ENCODE measurements at regions not wholly inside any gene's neighbourhood (a gene's known extent, or its start where the extent isn't known, plus 50 kb on each side); places are given as distances from the start of the nearest gene placed in this dataset.

- no peak overlapping the region for H2BK5ac ChIP-seq (ENCODE audit: low read length)
- H3K9ac ChIP-seq (ENCODE audit: low read length), result no peak overlapping the region
- H3K56ac ChIP-seq (ENCODE audit: low read length), result no peak overlapping the region
- no peak overlapping the region for H3K27ac ChIP-seq (ENCODE audit: low read depth, low read length)
- WGBS (ENCODE audit: extremely low coverage, insufficient coverage, low lambda C conversion rate), result no CpG with 5 or more reads among the region's 2 CpGs
- no peak overlapping the region for H2BK120ac ChIP-seq (ENCODE audit: low read depth, low read length)
- no peak for DNase-seq
- no peaks in the 10 kb centered on the region for H3K4me1 ChIP-seq (ENCODE audit: control insufficient read depth, low read depth, low read length)
- H2BK15ac ChIP-seq (replicated peaks; ENCODE audit: low read depth), result no peak overlapping the region
- no peak overlapping the region for H3K18ac ChIP-seq (ENCODE audit: low read length)
- H2AK5ac ChIP-seq (ENCODE audit: low read length), result no peak overlapping the region
- H3K4me3 ChIP-seq (ENCODE audit: low read length), result no peak overlapping the region
- H3K23ac ChIP-seq (ENCODE audit: low read length), result no peak overlapping the region
- H3K79me2 ChIP-seq (ENCODE audit: control insufficient read depth, insufficient read depth, low read length), result no peaks in the 10 kb centered on the region
- no peaks in the 10 kb centered on the region for H3K27me3 ChIP-seq (ENCODE audit: insufficient read depth, low read length, poor library complexity)
- no peaks in the 10 kb centered on the region for H3K36me3 ChIP-seq (ENCODE audit: control insufficient read depth, insufficient read depth, low read length)
- H4K5ac ChIP-seq (ENCODE audit: low read length), result no peak overlapping the region
- H3K4ac ChIP-seq (ENCODE audit: low read depth, low read length), result no peak overlapping the region
- H3K4me2 ChIP-seq (ENCODE audit: low read length), result no peak overlapping the region
- H3K79me1 ChIP-seq (ENCODE audit: low read length), result no peaks in the 10 kb centered on the region
- H4K8ac ChIP-seq (ENCODE audit: low read depth, low read length), result no peak overlapping the region
Observed at GRCh38 chr12:89875225-89875624, 166.6 kb upstream of the ATP2B1 start.

- Histone ChIP-seq H3K23ac (ENCODE audit: low read length) (no peak overlapping the region), H3K4me1 (ENCODE audit: control insufficient read depth, low read depth, low read length) (no peaks in the 10 kb centered on the region), H3K79me1 (ENCODE audit: low read length) (no peaks in the 10 kb centered on the region), H3K4ac (ENCODE audit: low read depth, low read length) (no peak overlapping the region), H3K79me2 (ENCODE audit: control insufficient read depth, insufficient read depth, low read length) (no peaks in the 10 kb centered on the region), H3K18ac (ENCODE audit: low read length) (no peak overlapping the region), H3K9ac (ENCODE audit: low read length) (no peak overlapping the region), H4K8ac (ENCODE audit: low read depth, low read length) (no peak overlapping the region), H2BK5ac (ENCODE audit: low read length) (no peak overlapping the region), H3K56ac (ENCODE audit: low read length) (no peak overlapping the region), H3K36me3 (ENCODE audit: control insufficient read depth, insufficient read depth, low read length) (no peaks in the 10 kb centered on the region), H3K4me3 (ENCODE audit: low read length) (no peak overlapping the region), H2BK15ac (replicated peaks; ENCODE audit: low read depth) (no peak overlapping the region), H4K5ac (ENCODE audit: low read length) (no peak overlapping the region), H3K27ac (ENCODE audit: low read depth, low read length) (no peak overlapping the region), H2AK5ac (ENCODE audit: low read length) (no peak overlapping the region), H2BK120ac (ENCODE audit: low read depth, low read length) (no peak overlapping the region), H3K4me2 (ENCODE audit: low read length) (no peak overlapping the region), H3K27me3 (ENCODE audit: insufficient read depth, low read length, poor library complexity) (no peaks in the 10 kb centered on the region)
- no peak for DNase-seq
- no CpG with 5 or more reads among the region's 5 CpGs for WGBS (ENCODE audit: extremely low coverage, insufficient coverage, low lambda C conversion rate)
Observed at GRCh38 chr12:89874146-89874545, 165.5 kb upstream of the ATP2B1 start.

GRCh38 chr12:89873745-89874144 is 165.1 kb upstream of the ATP2B1 start:
- Histone ChIP-seq H4K5ac (ENCODE audit: low read length) (no peak overlapping the region), H2BK120ac (ENCODE audit: low read depth, low read length) (no peak overlapping the region), H2BK15ac (replicated peaks; ENCODE audit: low read depth) (no peak overlapping the region), H3K18ac (ENCODE audit: low read length) (no peak overlapping the region), H3K4me1 (ENCODE audit: control insufficient read depth, low read depth, low read length) (no peaks in the 10 kb centered on the region), H3K56ac (ENCODE audit: low read length) (no peak overlapping the region), H3K4ac (ENCODE audit: low read depth, low read length) (no peak overlapping the region), H3K27me3 (ENCODE audit: insufficient read depth, low read length, poor library complexity) (no peaks in the 10 kb centered on the region), H3K4me3 (ENCODE audit: low read length) (no peak overlapping the region), H2AK5ac (ENCODE audit: low read length) (no peak overlapping the region), H3K27ac (ENCODE audit: low read depth, low read length) (no peak overlapping the region), H3K9ac (ENCODE audit: low read length) (no peak overlapping the region), H3K4me2 (ENCODE audit: low read length) (no peak overlapping the region), H3K79me2 (ENCODE audit: control insufficient read depth, insufficient read depth, low read length) (no peaks in the 10 kb centered on the region), H2BK5ac (ENCODE audit: low read length) (no peak overlapping the region), H4K8ac (ENCODE audit: low read depth, low read length) (no peak overlapping the region), H3K23ac (ENCODE audit: low read length) (no peak overlapping the region), H3K79me1 (ENCODE audit: low read length) (no peaks in the 10 kb centered on the region), H3K36me3 (ENCODE audit: control insufficient read depth, insufficient read depth, low read length) (no peaks in the 10 kb centered on the region)
- no peak for DNase-seq
- no CpG with 5 or more reads among the region's 4 CpGs for WGBS (ENCODE audit: extremely low coverage, insufficient coverage, low lambda C conversion rate)

GRCh38 chr12:89872922-89873630 is 164.4 kb upstream of the ATP2B1 start:
- H2AK5ac ChIP-seq (ENCODE audit: low read length), result no peak overlapping the region
- WGBS (ENCODE audit: extremely low coverage, insufficient coverage, low lambda C conversion rate), result no CpG with 5 or more reads among the region's 6 CpGs
- no peaks in the 10 kb centered on the region for H3K79me1 ChIP-seq (ENCODE audit: low read length)
- no peaks in the 10 kb centered on the region for H3K36me3 ChIP-seq (ENCODE audit: control insufficient read depth, insufficient read depth, low read length)
- H2BK120ac ChIP-seq (ENCODE audit: low read depth, low read length), result no peak overlapping the region
- no peak overlapping the region for H3K56ac ChIP-seq (ENCODE audit: low read length)
- H3K4me2 ChIP-seq (ENCODE audit: low read length), result no peak overlapping the region
- no peak for DNase-seq
- no peak overlapping the region for H4K8ac ChIP-seq (ENCODE audit: low read depth, low read length)
- no peak overlapping the region for H2BK5ac ChIP-seq (ENCODE audit: low read length)
- H4K5ac ChIP-seq (ENCODE audit: low read length), result no peak overlapping the region
- no peak overlapping the region for H3K4me3 ChIP-seq (ENCODE audit: low read length)
- no peak overlapping the region for H3K18ac ChIP-seq (ENCODE audit: low read length)
- H3K9ac ChIP-seq (ENCODE audit: low read length), result no peak overlapping the region
- H3K23ac ChIP-seq (ENCODE audit: low read length), result no peak overlapping the region
- no peak overlapping the region for H3K27ac ChIP-seq (ENCODE audit: low read depth, low read length)
- no peak overlapping the region for H2BK15ac ChIP-seq (replicated peaks; ENCODE audit: low read depth)
- no peaks in the 10 kb centered on the region for H3K79me2 ChIP-seq (ENCODE audit: control insufficient read depth, insufficient read depth, low read length)
- no peaks in the 10 kb centered on the region for H3K4me1 ChIP-seq (ENCODE audit: control insufficient read depth, low read depth, low read length)
- no peak overlapping the region for H3K4ac ChIP-seq (ENCODE audit: low read depth, low read length)
- H3K27me3 ChIP-seq (ENCODE audit: insufficient read depth, low read length, poor library complexity), result no peaks in the 10 kb centered on the region

- Histone ChIP-seq H4K8ac (ENCODE audit: low read depth, low read length) (no peak overlapping the region), H2BK5ac (ENCODE audit: low read length) (no peak overlapping the region), H3K9ac (ENCODE audit: low read length) (no peak overlapping the region), H3K4me3 (ENCODE audit: low read length) (no peak overlapping the region), H3K27ac (ENCODE audit: low read depth, low read length) (no peak overlapping the region), H3K56ac (ENCODE audit: low read length) (no peak overlapping the region), H2AK5ac (ENCODE audit: low read length) (no peak overlapping the region), H3K36me3 (ENCODE audit: control insufficient read depth, insufficient read depth, low read length) (no peaks in the 10 kb centered on the region), H3K23ac (ENCODE audit: low read length) (no peak overlapping the region), H3K18ac (ENCODE audit: low read length) (no peak overlapping the region), H3K4ac (ENCODE audit: low read depth, low read length) (no peak overlapping the region), H3K27me3 (ENCODE audit: insufficient read depth, low read length, poor library complexity) (no peaks in the 10 kb centered on the region), H4K5ac (ENCODE audit: low read length) (no peak overlapping the region), H3K79me2 (ENCODE audit: control insufficient read depth, insufficient read depth, low read length) (no peaks in the 10 kb centered on the region), H2BK120ac (ENCODE audit: low read depth, low read length) (no peak overlapping the region), H3K4me1 (ENCODE audit: control insufficient read depth, low read depth, low read length) (no peaks in the 10 kb centered on the region), H3K79me1 (ENCODE audit: low read length) (no peaks in the 10 kb centered on the region), H2BK15ac (replicated peaks; ENCODE audit: low read depth) (no peak overlapping the region), H3K4me2 (ENCODE audit: low read length) (no peak overlapping the region)
- WGBS (ENCODE audit: extremely low coverage, insufficient coverage, low lambda C conversion rate), result no CpG with 5 or more reads among the region's 6 CpGs
- no peak for DNase-seq
Observed at GRCh38 chr12:89870413-89871184, 162.0 kb upstream of the ATP2B1 start.

Measured in mesendoderm (in vitro differentiated cells).